B cell (primary cell): ENCODE measurements at regions not wholly inside any gene's neighbourhood (a gene's known extent, or its start where the extent isn't known, plus 50 kb on each side); places are given as distances from the start of the nearest gene placed in this dataset.

Source experiments
- CTCF ChIP-seq: fragments of 200-600 bp; IDR thresholded peaks from one replicate; pipeline ENCODE4 v1.8.0; 2022; ENCODE audit warnings: antibody characterized with exemption, mild to moderate bottlenecking
- EZH2 ChIP-seq: IDR thresholded peaks from 2 replicates; pipeline ENCODE4 v1.6.1; 2012; ENCODE audit warnings: borderline replicate concordance, low read depth, mild to moderate bottlenecking, moderate library complexity, low read length; ENCODE audit not compliant: insufficient read depth, poor library complexity, severe bottlenecking

GRCh38 chr12:105433804-105434203, 103.3 kb downstream of the C12orf75 start:
- TF ChIP-seq CTCF (no peak), EZH2 (no peak)
